ENCODE measurements at regions not wholly inside any gene's neighbourhood (a gene's known extent, or its start where the extent isn't known, plus 50 kb on each side); places are given as distances from the start of the nearest gene placed in this dataset.

DNA sequence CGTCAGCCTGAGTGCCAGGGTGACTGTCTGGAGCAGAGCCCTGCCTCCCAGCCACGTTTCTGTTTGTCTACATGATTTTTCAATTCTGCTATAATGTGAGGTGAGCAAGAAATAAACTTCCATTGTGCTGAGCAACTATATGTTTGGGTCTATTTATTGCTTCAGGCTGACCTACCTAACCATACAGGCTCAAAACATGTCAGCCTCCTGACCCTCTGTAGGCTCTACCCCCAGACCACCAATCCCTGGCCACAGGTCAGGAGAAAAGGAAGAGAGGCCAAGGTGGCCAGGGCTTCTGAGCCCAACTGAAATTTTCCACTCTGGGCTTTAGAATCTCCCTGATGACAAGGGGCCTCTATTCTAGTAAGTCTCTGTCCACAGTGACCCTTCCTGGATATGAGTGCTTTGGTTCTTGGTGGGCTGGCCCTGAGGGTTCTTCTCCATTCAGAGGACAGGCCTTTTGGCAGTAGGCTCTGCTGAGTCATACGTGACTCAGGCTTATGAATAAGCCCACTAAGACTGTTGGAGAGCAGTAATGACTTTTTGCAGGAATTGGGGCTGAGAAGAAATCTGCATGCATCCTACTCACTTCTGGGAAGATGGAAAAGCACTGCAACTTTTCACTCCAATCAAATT lies 117.2 kb upstream of the TBCA start (continued):
- TF ChIP-seq FOXJ2 (tag; IDR thresholded peaks at IDR 0.05) (no peak), RHOXF2B (CRISPR knock-in tag; conservative IDR thresholded peaks at IDR 0.05) (no peak), MTF1 (CRISPR knock-in tag; IDR thresholded peaks at IDR 0.05; ENCODE audit: borderline replicate concordance) (no peak), SMAD3 (CRISPR knock-in tag; conservative IDR thresholded peaks at IDR 0.05) (no peak), EGR1 (conservative IDR thresholded peaks at IDR 0.05) (no peak), EP300 (IDR thresholded peaks at IDR 0.05; ENCODE audit: low read length) (no peak; the same call in 1 of the 2 replicates), TCFL5 (CRISPR knock-in tag; conservative IDR thresholded peaks at IDR 0.05) (no peak), ZKSCAN8 (CRISPR knock-in tag; IDR thresholded peaks at IDR 0.05) (no peak), ZNF57 (CRISPR knock-in tag; IDR thresholded peaks at IDR 0.05) (no peak), MCM2 (IDR thresholded peaks at IDR 0.05; ENCODE audit: low read depth) (no peak), SMARCA4 (IDR thresholded peaks at IDR 0.05) (peak; percentile 75), SREBF1 (IDR thresholded peaks at IDR 0.05; ENCODE audit: borderline replicate concordance, low read depth, low read length) (no peak), E2F3 (CRISPR knock-in tag; IDR thresholded peaks at IDR 0.05) (no peak)
- TF ChIP-seq, protein P1, sequence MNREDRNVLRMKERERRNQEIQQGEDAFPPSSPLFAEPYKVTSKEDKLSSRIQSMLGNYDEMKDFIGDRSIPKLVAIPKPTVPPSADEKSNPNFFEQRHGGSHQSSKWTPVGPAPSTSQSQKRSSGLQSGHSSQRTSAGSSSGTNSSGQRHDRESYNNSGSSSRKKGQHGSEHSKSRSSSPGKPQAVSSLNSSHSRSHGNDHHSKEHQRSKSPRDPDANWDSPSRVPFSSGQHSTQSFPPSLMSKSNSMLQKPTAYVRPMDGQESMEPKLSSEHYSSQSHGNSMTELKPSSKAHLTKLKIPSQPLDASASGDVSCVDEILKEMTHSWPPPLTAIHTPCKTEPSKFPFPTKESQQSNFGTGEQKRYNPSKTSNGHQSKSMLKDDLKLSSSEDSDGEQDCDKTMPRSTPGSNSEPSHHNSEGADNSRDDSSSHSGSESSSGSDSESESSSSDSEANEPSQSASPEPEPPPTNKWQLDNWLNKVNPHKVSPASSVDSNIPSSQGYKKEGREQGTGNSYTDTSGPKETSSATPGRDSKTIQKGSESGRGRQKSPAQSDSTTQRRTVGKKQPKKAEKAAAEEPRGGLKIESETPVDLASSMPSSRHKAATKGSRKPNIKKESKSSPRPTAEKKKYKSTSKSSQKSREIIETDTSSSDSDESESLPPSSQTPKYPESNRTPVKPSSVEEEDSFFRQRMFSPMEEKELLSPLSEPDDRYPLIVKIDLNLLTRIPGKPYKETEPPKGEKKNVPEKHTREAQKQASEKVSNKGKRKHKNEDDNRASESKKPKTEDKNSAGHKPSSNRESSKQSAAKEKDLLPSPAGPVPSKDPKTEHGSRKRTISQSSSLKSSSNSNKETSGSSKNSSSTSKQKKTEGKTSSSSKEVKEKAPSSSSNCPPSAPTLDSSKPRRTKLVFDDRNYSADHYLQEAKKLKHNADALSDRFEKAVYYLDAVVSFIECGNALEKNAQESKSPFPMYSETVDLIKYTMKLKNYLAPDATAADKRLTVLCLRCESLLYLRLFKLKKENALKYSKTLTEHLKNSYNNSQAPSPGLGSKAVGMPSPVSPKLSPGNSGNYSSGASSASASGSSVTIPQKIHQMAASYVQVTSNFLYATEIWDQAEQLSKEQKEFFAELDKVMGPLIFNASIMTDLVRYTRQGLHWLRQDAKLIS (CRISPR knock-in tag; IDR thresholded peaks at IDR 0.05), result no peak
- TF ChIP-seq, protein P2, sequence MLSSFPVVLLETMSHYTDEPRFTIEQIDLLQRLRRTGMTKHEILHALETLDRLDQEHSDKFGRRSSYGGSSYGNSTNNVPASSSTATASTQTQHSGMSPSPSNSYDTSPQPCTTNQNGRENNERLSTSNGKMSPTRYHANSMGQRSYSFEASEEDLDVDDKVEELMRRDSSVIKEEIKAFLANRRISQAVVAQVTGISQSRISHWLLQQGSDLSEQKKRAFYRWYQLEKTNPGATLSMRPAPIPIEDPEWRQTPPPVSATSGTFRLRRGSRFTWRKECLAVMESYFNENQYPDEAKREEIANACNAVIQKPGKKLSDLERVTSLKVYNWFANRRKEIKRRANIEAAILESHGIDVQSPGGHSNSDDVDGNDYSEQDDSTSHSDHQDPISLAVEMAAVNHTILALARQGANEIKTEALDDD (IDR thresholded peaks at IDR 0.05), result no peak
- TF ChIP-seq, protein P3, sequence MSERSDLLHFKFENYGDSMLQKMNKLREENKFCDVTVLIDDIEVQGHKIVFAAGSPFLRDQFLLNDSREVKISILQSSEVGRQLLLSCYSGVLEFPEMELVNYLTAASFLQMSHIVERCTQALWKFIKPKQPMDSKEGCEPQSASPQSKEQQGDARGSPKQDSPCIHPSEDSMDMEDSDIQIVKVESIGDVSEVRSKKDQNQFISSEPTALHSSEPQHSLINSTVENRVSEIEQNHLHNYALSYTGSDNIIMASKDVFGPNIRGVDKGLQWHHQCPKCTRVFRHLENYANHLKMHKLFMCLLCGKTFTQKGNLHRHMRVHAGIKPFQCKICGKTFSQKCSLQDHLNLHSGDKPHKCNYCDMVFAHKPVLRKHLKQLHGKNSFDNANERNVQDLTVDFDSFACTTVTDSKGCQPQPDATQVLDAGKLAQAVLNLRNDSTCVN (CRISPR knock-in tag; IDR thresholded peaks at IDR 0.05), result no peak
- TF ChIP-seq, protein P4, sequence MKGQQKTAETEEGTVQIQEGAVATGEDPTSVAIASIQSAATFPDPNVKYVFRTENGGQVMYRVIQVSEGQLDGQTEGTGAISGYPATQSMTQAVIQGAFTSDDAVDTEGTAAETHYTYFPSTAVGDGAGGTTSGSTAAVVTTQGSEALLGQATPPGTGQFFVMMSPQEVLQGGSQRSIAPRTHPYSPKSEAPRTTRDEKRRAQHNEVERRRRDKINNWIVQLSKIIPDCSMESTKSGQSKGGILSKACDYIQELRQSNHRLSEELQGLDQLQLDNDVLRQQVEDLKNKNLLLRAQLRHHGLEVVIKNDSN (CRISPR knock-in tag; IDR thresholded peaks at IDR 0.05), result no peak
- TF ChIP-seq, protein P5, sequence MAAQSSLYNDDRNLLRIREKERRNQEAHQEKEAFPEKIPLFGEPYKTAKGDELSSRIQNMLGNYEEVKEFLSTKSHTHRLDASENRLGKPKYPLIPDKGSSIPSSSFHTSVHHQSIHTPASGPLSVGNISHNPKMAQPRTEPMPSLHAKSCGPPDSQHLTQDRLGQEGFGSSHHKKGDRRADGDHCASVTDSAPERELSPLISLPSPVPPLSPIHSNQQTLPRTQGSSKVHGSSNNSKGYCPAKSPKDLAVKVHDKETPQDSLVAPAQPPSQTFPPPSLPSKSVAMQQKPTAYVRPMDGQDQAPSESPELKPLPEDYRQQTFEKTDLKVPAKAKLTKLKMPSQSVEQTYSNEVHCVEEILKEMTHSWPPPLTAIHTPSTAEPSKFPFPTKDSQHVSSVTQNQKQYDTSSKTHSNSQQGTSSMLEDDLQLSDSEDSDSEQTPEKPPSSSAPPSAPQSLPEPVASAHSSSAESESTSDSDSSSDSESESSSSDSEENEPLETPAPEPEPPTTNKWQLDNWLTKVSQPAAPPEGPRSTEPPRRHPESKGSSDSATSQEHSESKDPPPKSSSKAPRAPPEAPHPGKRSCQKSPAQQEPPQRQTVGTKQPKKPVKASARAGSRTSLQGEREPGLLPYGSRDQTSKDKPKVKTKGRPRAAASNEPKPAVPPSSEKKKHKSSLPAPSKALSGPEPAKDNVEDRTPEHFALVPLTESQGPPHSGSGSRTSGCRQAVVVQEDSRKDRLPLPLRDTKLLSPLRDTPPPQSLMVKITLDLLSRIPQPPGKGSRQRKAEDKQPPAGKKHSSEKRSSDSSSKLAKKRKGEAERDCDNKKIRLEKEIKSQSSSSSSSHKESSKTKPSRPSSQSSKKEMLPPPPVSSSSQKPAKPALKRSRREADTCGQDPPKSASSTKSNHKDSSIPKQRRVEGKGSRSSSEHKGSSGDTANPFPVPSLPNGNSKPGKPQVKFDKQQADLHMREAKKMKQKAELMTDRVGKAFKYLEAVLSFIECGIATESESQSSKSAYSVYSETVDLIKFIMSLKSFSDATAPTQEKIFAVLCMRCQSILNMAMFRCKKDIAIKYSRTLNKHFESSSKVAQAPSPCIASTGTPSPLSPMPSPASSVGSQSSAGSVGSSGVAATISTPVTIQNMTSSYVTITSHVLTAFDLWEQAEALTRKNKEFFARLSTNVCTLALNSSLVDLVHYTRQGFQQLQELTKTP (IDR thresholded peaks at IDR 0.05; ENCODE audit: low read depth in 1 of 2, partially characterized antibody in 2 of 2), result no peak
